H9 (cell line): ENCODE measurements at regions not wholly inside any gene's neighbourhood (a gene's known extent, or its start where the extent isn't known, plus 50 kb on each side); places are given as distances from the start of the nearest gene placed in this dataset.

Experiments used
- DNase-seq: peaks from one replicate; pipeline ENCODE4 v3.0.0-alpha.2; 2017
- H2AFZ ChIP-seq: one replicate; pipeline ENCODE4 v1.6.1; 2013; ENCODE audit warnings: mild to moderate bottlenecking, low read length, control low read depth, moderate library complexity
- H2AK5ac ChIP-seq: 2 replicates; pipeline ENCODE4 v1.6.1; 2013; ENCODE audit warnings: low read length, control low read depth, mixed read lengths; ENCODE audit not compliant: insufficient read length
- H2BK120ac ChIP-seq: one replicate; pipeline ENCODE4 v1.6.1; 2013; ENCODE audit warnings: low read depth, mild to moderate bottlenecking, low read length, control low read depth, inconsistent platforms; ENCODE audit not compliant: poor library complexity, severe bottlenecking
- H2BK12ac ChIP-seq: 2 replicates; pipeline ENCODE4 v1.6.1; 2013; ENCODE audit warnings: low read length, control low read depth, mixed read lengths, low read depth; ENCODE audit not compliant: insufficient read length
- H2BK15ac ChIP-seq: 2 replicates; pipeline ENCODE4 v1.6.1; 2013; ENCODE audit warnings: low read depth, low read length, control low read depth
- H2BK20ac ChIP-seq: one replicate; pipeline ENCODE4 v1.6.1; 2013; ENCODE audit warnings: low read depth, mild to moderate bottlenecking, low read length, control low read depth, inconsistent platforms; ENCODE audit not compliant: poor library complexity, severe bottlenecking
- H2BK5ac ChIP-seq: 2 replicates; pipeline ENCODE4 v1.6.1; 2013; ENCODE audit warnings: low read length, control low read depth, mixed read lengths; ENCODE audit not compliant: insufficient read length
- H3K14ac ChIP-seq: 2 replicates; pipeline ENCODE4 v1.6.1; 2013; ENCODE audit warnings: low read length, control low read depth; ENCODE audit not compliant: insufficient read depth
- H3K18ac ChIP-seq: 2 replicates; pipeline ENCODE4 v1.6.1; 2013; ENCODE audit warnings: low read depth, mild to moderate bottlenecking, mixed read lengths, low read length, control low read depth; ENCODE audit not compliant: insufficient read length
- H3K23ac ChIP-seq: 2 replicates; pipeline ENCODE4 v1.6.1; 2013; ENCODE audit warnings: low read length, control low read depth, mixed read lengths, low read depth; ENCODE audit not compliant: insufficient read length
- H3K23me2 ChIP-seq: 2 replicates; pipeline ENCODE4 v1.6.1; 2013; ENCODE audit warnings: low read depth, mild to moderate bottlenecking, mixed read lengths, low read length, control low read depth; ENCODE audit not compliant: insufficient read length, poor library complexity, severe bottlenecking
- H3K27ac ChIP-seq: 2 replicates; pipeline ENCODE4 v1.5.1; 2013; ENCODE audit warnings: low read length, control low read depth, mixed read lengths, low read depth; ENCODE audit not compliant: insufficient read length
- H3K27me3 ChIP-seq: 2 replicates; pipeline ENCODE4 v1.6.1; 2013; ENCODE audit warnings: low read length, control low read depth, inconsistent platforms; ENCODE audit not compliant: insufficient read depth
- H3K4ac ChIP-seq: 2 replicates; pipeline ENCODE4 v1.6.1; 2013; ENCODE audit warnings: low read depth, mild to moderate bottlenecking, control low read depth, inconsistent platforms, low read length, moderate library complexity
- H3K4me1 ChIP-seq: 2 replicates; pipeline ENCODE4 v1.6.1; 2013; ENCODE audit warnings: low read length, control low read depth, inconsistent platforms; ENCODE audit not compliant: insufficient read depth
- H3K4me2 ChIP-seq: 2 replicates; pipeline ENCODE4 v1.6.1; 2013; ENCODE audit warnings: low read length, control low read depth, mixed read lengths; ENCODE audit not compliant: insufficient read length, insufficient read depth
- H3K56ac ChIP-seq: 2 replicates; pipeline ENCODE4 v1.6.1; 2013; ENCODE audit warnings: low read depth, mild to moderate bottlenecking, mixed read lengths, low read length, control low read depth; ENCODE audit not compliant: insufficient read length
- H3K79me1 ChIP-seq: 2 replicates; pipeline ENCODE4 v1.6.1; 2013; ENCODE audit warnings: low read depth, mild to moderate bottlenecking, moderate library complexity, low read length, control low read depth, inconsistent platforms; ENCODE audit not compliant: insufficient read depth, poor library complexity, severe bottlenecking
- H3K79me2 ChIP-seq: 2 replicates; pipeline ENCODE4 v1.6.1; 2013; ENCODE audit warnings: low read length, control low read depth, inconsistent platforms; ENCODE audit not compliant: insufficient read depth
- H3K9ac ChIP-seq: 2 replicates; pipeline ENCODE4 v1.6.1; 2013; ENCODE audit warnings: low read length, control low read depth, mixed read lengths; ENCODE audit not compliant: insufficient read length; ENCODE audit errors: extremely low read depth
- H3K9me3 ChIP-seq: one replicate; pipeline ENCODE4 v1.6.1; 2013; ENCODE audit warnings: low read depth, low read length, inconsistent platforms; ENCODE audit not compliant: control insufficient read depth
- H3T11ph ChIP-seq: one replicate; pipeline ENCODE4 v1.6.1; 2013; ENCODE audit warnings: mild to moderate bottlenecking, low read length, control low read depth, inconsistent platforms
- H4K20me1 ChIP-seq: one replicate; pipeline ENCODE4 v1.6.1; 2013; ENCODE audit not compliant: control insufficient read depth, insufficient read length, insufficient read depth
- H4K5ac ChIP-seq: 2 replicates; pipeline ENCODE4 v1.6.1; 2013; ENCODE audit warnings: low read depth, mild to moderate bottlenecking, mixed read lengths, low read length, control low read depth; ENCODE audit not compliant: insufficient read length
- H4K8ac ChIP-seq: replicated peaks from 2 replicates; pipeline ENCODE4 v1.6.1; 2013; ENCODE audit warnings: low read length, control low read depth, mixed read lengths, low read depth; ENCODE audit not compliant: insufficient read length
- H4K91ac ChIP-seq: 2 replicates; pipeline ENCODE4 v1.6.1; 2013; ENCODE audit warnings: low read depth, mild to moderate bottlenecking, moderate library complexity, mixed read lengths, low read length, control low read depth; ENCODE audit not compliant: insufficient read length
- H3K27ac Mint-ChIP-seq, 3 experiments: 2 replicates in 2 of 3; 3 replicates in 1 of 3; pipeline ENCODE4 v1.8.0; 2020 to 2021; ENCODE audit warnings: mixed read lengths in 3 of 3, mild to moderate bottlenecking in 1 of 3, moderate library complexity in 1 of 3
- H3K27me3 Mint-ChIP-seq: 2 replicates; pipeline ENCODE4 v1.8.0; 2021; ENCODE audit warnings: low read depth, mild to moderate bottlenecking, moderate library complexity, mixed read lengths
- H3K36me3 Mint-ChIP-seq, 3 experiments: 2 replicates in 2 of 3; 3 replicates in 1 of 3; pipeline ENCODE4 v1.8.0; 2020 to 2021; ENCODE audit warnings: low read depth in 3 of 3, mixed read lengths in 3 of 3; ENCODE audit not compliant: insufficient read depth in 1 of 3
- H3K4me1 Mint-ChIP-seq, 2 experiments: 2 replicates each; pipeline ENCODE4 v1.8.0; 2020; ENCODE audit warnings: mixed read lengths in 2 of 2
- H3K4me3 Mint-ChIP-seq, 2 experiments: 2 replicates in 1 of 2; 3 replicates in 1 of 2; pipeline ENCODE4 v1.8.0; 2020 to 2021; ENCODE audit warnings: mild to moderate bottlenecking in 2 of 2, mixed read lengths in 2 of 2, moderate library complexity in 1 of 2
- H3K9me3 Mint-ChIP-seq, 2 experiments: 2 replicates in 1 of 2; 3 replicates in 1 of 2; pipeline ENCODE4 v1.8.0; 2020; ENCODE audit warnings: mild to moderate bottlenecking in 2 of 2, mixed read lengths in 2 of 2, moderate library complexity in 1 of 2
- WGBS: extraction: QIAGEN DNeasy Blood & Tissue Kit; methylation state at CpG from one replicate; pipeline ENCODE4 v1.1.7; 2013; ENCODE audit warnings: missing lambda C conversion rate, low lambda C conversion rate, mixed read lengths; ENCODE audit not compliant: insufficient read length; ENCODE audit errors: extremely low coverage; 5-methylcytosine and 5-hydroxymethylcytosine counted together
- TF ChIP-seq, protein P1 (sequence below): fragments of 200-600 bp; sonication (generic); conservative IDR thresholded peaks from 3 replicates; pipeline ENCODE4 v1.8.0; 2021; ENCODE audit warnings: antibody characterized with exemption, mild to moderate bottlenecking

GRCh38 chr22:47282851-47283250, 520.4 kb downstream of the TBC1D22A start:
- no peak overlapping the region for H3K27ac Mint-ChIP-seq
- no peaks in the 10 kb centered on the region; the same call in 1 of the 2 replicates for H3K27me3 ChIP-seq
- H3T11ph ChIP-seq, result no peak overlapping the region
- no peak overlapping the region for H3K4me2 ChIP-seq
- no peak overlapping the region for H2BK20ac ChIP-seq
- no peak overlapping the region for H2AFZ ChIP-seq
- peaks cover 86% of the 10 kb centered on the region for H3K9me3 ChIP-seq
- H3K18ac ChIP-seq, result no peak overlapping the region
- H2AK5ac ChIP-seq, result no peak overlapping the region
- no peak overlapping the region for H3K4me3 Mint-ChIP-seq
- no peaks in the 10 kb centered on the region for H3K23me2 ChIP-seq
- no peak overlapping the region for H3K14ac ChIP-seq
- no peak overlapping the region for H3K4ac ChIP-seq
- H4K5ac ChIP-seq, result no peak overlapping the region
- no peak overlapping the region for H4K8ac ChIP-seq
- no peaks in the 10 kb centered on the region for H3K79me1 ChIP-seq
- no peaks in the 10 kb centered on the region for H3K4me1 ChIP-seq
- no peak overlapping the region for H3K56ac ChIP-seq
- peaks cover 8% of the 10 kb centered on the region for H3K27me3 Mint-ChIP-seq
- H3K36me3 Mint-ChIP-seq, result peaks cover 8 to 40% (median 22%) of the 10 kb centered on the region in 3 experiments; a peak in 6 of 7 replicates
- H3K9me3 Mint-ChIP-seq, result peaks cover 78 to 98% of the 10 kb centered on the region in 2 experiments
- no peaks in the 10 kb centered on the region for H3K4me1 Mint-ChIP-seq
- WGBS, result no CpG with 5 or more reads among the region's 8 CpGs
- H3K79me2 ChIP-seq, result no peaks in the 10 kb centered on the region
- no peak overlapping the region for H2BK120ac ChIP-seq
- DNase-seq, result no peak
- TF ChIP-seq, protein P1, sequence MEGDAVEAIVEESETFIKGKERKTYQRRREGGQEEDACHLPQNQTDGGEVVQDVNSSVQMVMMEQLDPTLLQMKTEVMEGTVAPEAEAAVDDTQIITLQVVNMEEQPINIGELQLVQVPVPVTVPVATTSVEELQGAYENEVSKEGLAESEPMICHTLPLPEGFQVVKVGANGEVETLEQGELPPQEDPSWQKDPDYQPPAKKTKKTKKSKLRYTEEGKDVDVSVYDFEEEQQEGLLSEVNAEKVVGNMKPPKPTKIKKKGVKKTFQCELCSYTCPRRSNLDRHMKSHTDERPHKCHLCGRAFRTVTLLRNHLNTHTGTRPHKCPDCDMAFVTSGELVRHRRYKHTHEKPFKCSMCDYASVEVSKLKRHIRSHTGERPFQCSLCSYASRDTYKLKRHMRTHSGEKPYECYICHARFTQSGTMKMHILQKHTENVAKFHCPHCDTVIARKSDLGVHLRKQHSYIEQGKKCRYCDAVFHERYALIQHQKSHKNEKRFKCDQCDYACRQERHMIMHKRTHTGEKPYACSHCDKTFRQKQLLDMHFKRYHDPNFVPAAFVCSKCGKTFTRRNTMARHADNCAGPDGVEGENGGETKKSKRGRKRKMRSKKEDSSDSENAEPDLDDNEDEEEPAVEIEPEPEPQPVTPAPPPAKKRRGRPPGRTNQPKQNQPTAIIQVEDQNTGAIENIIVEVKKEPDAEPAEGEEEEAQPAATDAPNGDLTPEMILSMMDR, result no peak
- no peak overlapping the region for H2BK15ac ChIP-seq
- H4K20me1 ChIP-seq, result no peaks in the 10 kb centered on the region
- H3K23ac ChIP-seq, result no peak overlapping the region
- no peak overlapping the region for H3K27ac ChIP-seq
- no peak overlapping the region for H4K91ac ChIP-seq
- H3K9ac ChIP-seq, result no peak overlapping the region
- no peak overlapping the region for H2BK12ac ChIP-seq
- no peak overlapping the region for H2BK5ac ChIP-seq
